Endodermal cell (in vitro differentiated cells): ENCODE measurements at regions not wholly inside any gene's neighbourhood (a gene's known extent, or its start where the extent isn't known, plus 50 kb on each side); places are given as distances from the start of the nearest gene placed in this dataset.

Experiments used
- DNase-seq: peaks from one replicate; pipeline ENCODE4 v3.0.0-alpha.2; 2017
- H3K27ac ChIP-seq: 2 replicates; pipeline ENCODE4 v1.5.1; 2013; ENCODE audit warnings: mild to moderate bottlenecking, low read depth, low read length, moderate library complexity
- H3K27me3 ChIP-seq: 2 replicates; pipeline ENCODE4 v1.6.1; 2013; ENCODE audit warnings: mild to moderate bottlenecking, low read length, moderate library complexity; ENCODE audit not compliant: insufficient read depth, control insufficient read depth, poor library complexity, severe bottlenecking
- H3K36me3 ChIP-seq: 2 replicates; pipeline ENCODE4 v1.7.0; 2013; ENCODE audit warnings: mild to moderate bottlenecking, low read length, moderate library complexity; ENCODE audit not compliant: control insufficient read depth, insufficient read depth
- H3K4me1 ChIP-seq: one replicate; pipeline ENCODE4 v1.7.0; 2013; ENCODE audit warnings: low read length; ENCODE audit not compliant: control insufficient read depth, insufficient read depth
- H3K4me3 ChIP-seq: 2 replicates; pipeline ENCODE4 v1.5.1; 2013; ENCODE audit warnings: mild to moderate bottlenecking, low read length, moderate library complexity
- H3K9ac ChIP-seq: 2 replicates; pipeline ENCODE4 v1.6.1; 2013; ENCODE audit warnings: mild to moderate bottlenecking, low read length, moderate library complexity; ENCODE audit not compliant: poor library complexity, severe bottlenecking; ENCODE audit errors: extremely low read depth
- H3K9me3 ChIP-seq: 2 replicates; pipeline ENCODE4 v1.6.1; 2013; ENCODE audit warnings: mild to moderate bottlenecking, low read length, moderate library complexity; ENCODE audit not compliant: control insufficient read depth
- H3K27ac Mint-ChIP-seq: 2 replicates; pipeline ENCODE4 v1.8.0; 2020; ENCODE audit warnings: mixed read lengths
- H3K27me3 Mint-ChIP-seq: 2 replicates; pipeline ENCODE4 v1.8.0; 2021; ENCODE audit warnings: mild to moderate bottlenecking, mixed read lengths; ENCODE audit not compliant: insufficient read depth
- H3K36me3 Mint-ChIP-seq: 2 replicates; pipeline ENCODE4 v1.8.0; 2020; ENCODE audit warnings: low read depth, mixed read lengths
- H3K4me1 Mint-ChIP-seq: 2 replicates; pipeline ENCODE4 v1.8.0; 2020; ENCODE audit warnings: mixed read lengths
- H3K4me3 Mint-ChIP-seq: 2 replicates; pipeline ENCODE4 v1.8.0; 2020; ENCODE audit warnings: mild to moderate bottlenecking, moderate library complexity, mixed read lengths
- H3K9me3 Mint-ChIP-seq: 2 replicates; pipeline ENCODE4 v1.8.0; 2020; ENCODE audit warnings: mild to moderate bottlenecking, mixed read lengths
- CTCF ChIP-seq: fragments of 200-600 bp; sonication (generic); conservative IDR thresholded peaks from 2 replicates; pipeline ENCODE4 v1.5.0; 2021; ENCODE audit warnings: antibody characterized with exemption, mild to moderate bottlenecking
- WGBS, 2 experiments: methylation state at CpG; one replicate each; pipeline versions ENCODE4 v1.1.5 to v1.1.7; 2013; ENCODE audit warnings: missing lambda C conversion rate in 2 of 2, mixed read lengths in 1 of 2; ENCODE audit not compliant: insufficient coverage in 1 of 2, insufficient read length in 1 of 2; 5-methylcytosine and 5-hydroxymethylcytosine counted together

- 85 to 100% methylated on average over 1 of the region's 1 CpG for WGBS, 2 experiments
- Histone ChIP-seq H3K4me3 (no peak overlapping the region), H3K27ac (no peak overlapping the region), H3K27me3 (no peaks in the 10 kb centered on the region), H3K9me3 (no peaks in the 10 kb centered on the region), H3K9ac (no peak overlapping the region), H3K4me1 (no peaks in the 10 kb centered on the region), H3K36me3 (no peaks in the 10 kb centered on the region)
- H3K27ac Mint-ChIP-seq, result no peak overlapping the region
- H3K9me3 Mint-ChIP-seq, result peaks cover 34% of the 10 kb centered on the region
- H3K36me3 Mint-ChIP-seq, result no peaks in the 10 kb centered on the region
- H3K27me3 Mint-ChIP-seq, result no peaks in the 10 kb centered on the region
- no peak for DNase-seq
- TF ChIP-seq CTCF, result no peak
- no peak overlapping the region for H3K4me3 Mint-ChIP-seq
- H3K4me1 Mint-ChIP-seq, result no peaks in the 10 kb centered on the region
These were observed 294.7 kb upstream of the POGK start for GRCh38 chr1:166544561-166544960.

DNA sequence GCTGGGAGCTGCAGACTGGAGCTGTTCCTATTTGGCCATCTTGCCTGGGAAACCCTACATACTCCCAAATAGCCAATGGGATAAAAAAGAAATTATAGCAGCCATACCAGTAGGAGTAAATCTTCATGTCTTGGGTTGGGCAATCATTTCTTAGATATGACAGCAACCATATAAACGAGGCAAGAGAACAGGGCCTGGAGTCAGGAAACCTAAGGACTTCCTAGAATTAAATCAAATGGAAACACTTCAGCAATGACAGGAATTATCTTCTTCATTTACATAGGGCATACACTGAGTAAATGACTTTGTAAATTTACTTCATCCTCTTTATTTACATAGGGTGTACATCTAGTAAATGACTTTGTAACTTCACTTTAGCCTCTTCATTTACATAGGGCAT is 286.6 kb upstream of the POGK start:
- H3K27ac Mint-ChIP-seq, result no peak overlapping the region
- Histone ChIP-seq H3K27me3 (no peaks in the 10 kb centered on the region), H3K4me1 (no peaks in the 10 kb centered on the region), H3K9me3 (peaks cover 13% of the 10 kb centered on the region), H3K36me3 (no peaks in the 10 kb centered on the region), H3K9ac (no peak overlapping the region), H3K27ac (no peak overlapping the region), H3K4me3 (no peak overlapping the region)
- H3K4me3 Mint-ChIP-seq, result no peak overlapping the region
- no peaks in the 10 kb centered on the region for H3K4me1 Mint-ChIP-seq
- no peak for TF ChIP-seq CTCF
- peaks cover 53% of the 10 kb centered on the region for H3K9me3 Mint-ChIP-seq
- no peaks in the 10 kb centered on the region for H3K27me3 Mint-ChIP-seq
- DNase-seq, result no peak
- H3K36me3 Mint-ChIP-seq, result no peaks in the 10 kb centered on the region
- WGBS, 2 experiments, result 94 to 100% methylated on average over 1 of the region's 1 CpG

- no peaks in the 10 kb centered on the region for H3K27me3 Mint-ChIP-seq
- Histone ChIP-seq H3K4me3 (no peak overlapping the region), H3K27ac (no peak overlapping the region), H3K9me3 (no peaks in the 10 kb centered on the region), H3K4me1 (no peaks in the 10 kb centered on the region), H3K9ac (no peak overlapping the region), H3K27me3 (no peaks in the 10 kb centered on the region), H3K36me3 (no peaks in the 10 kb centered on the region)
- peaks cover 16% of the 10 kb centered on the region for H3K9me3 Mint-ChIP-seq
- no peak for DNase-seq
- H3K4me3 Mint-ChIP-seq, result no peak overlapping the region
- no peaks in the 10 kb centered on the region for H3K36me3 Mint-ChIP-seq
- no peak for TF ChIP-seq CTCF
- H3K4me1 Mint-ChIP-seq, result no peaks in the 10 kb centered on the region
- no peak overlapping the region for H3K27ac Mint-ChIP-seq
These were observed 268.3 kb upstream of the POGK start for GRCh38 chr1:166570954-166571353.
